H54 (cell line): ENCODE measurements at regions not wholly inside any gene's neighbourhood (a gene's known extent, or its start where the extent isn't known, plus 50 kb on each side); places are given as distances from the start of the nearest gene placed in this dataset.

Experiments used
- DNase-seq: peaks from one replicate; pipeline ENCODE4 v3.0.0; 2011; ENCODE audit warnings: low spot score, mixed read lengths; ENCODE audit not compliant: insufficient read length
- FAIRE-seq: peaks from 3 replicates; lab custom pipeline; 2011; peaks lifted over from hg19 to GRCh38; lab: Jason Lieb, UNC
- POLR2A ChIP-seq: IDR thresholded peaks from 2 replicates; pipeline ENCODE4 v1.6.1; 2011; ENCODE audit warnings: low read depth, mild to moderate bottlenecking, low read length

GRCh38 chr2:59726228-59727120 lies 827.0 kb downstream of the BCL11A start:
- TF ChIP-seq POLR2A, result no peak
- no peak for DNase-seq
- no peak for FAIRE-seq

DNA sequence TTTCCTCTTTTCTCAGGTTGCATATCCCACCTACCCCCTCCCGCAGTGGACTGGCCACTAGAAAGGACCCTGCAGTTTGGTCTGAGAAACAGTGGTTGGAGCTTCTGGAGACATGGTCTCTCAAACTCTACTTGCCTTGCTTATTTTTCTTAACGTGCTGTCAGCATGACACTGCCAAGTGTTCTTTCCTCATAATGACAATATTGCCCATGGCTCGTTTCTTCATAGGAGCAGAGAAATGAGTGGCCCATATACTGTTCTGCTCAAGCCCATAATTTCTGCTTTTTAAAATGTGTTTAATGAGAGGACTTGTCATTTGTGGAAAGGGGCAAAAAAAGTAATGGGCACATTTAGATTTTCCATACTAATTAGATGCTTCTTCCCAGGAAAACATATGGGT lies 828.7 kb downstream of the BCL11A start:
- FAIRE-seq, result no peak
- DNase-seq, result no peak
- no peak for TF ChIP-seq POLR2A

GRCh38 chr2:59720296-59720866 lies 833.1 kb downstream of the BCL11A start:
- FAIRE-seq, result no peak
- no peak for TF ChIP-seq POLR2A
- no peak for DNase-seq

- DNase-seq (no peak), FAIRE-seq (no peak)
Measured at GRCh38 chr2:59713577-59713976, 839.9 kb downstream of the BCL11A start.

GRCh38 chr2:59711121-59711520 lies 842.3 kb downstream of the BCL11A start:
- DNase-seq (no peak), FAIRE-seq (no peak)
- no peak for TF ChIP-seq POLR2A

More at GRCh38 chr2:59713577-59713976, 839.9 kb downstream of the BCL11A start:
- TF ChIP-seq POLR2A, result no peak

GRCh38 chr2:59706729-59707128 lies 846.7 kb downstream of the BCL11A start:
- FAIRE-seq, result no peak

GRCh38 chr2:59703796-59704195 lies 849.7 kb downstream of the BCL11A start:
- no peak for FAIRE-seq
- TF ChIP-seq POLR2A, result no peak
- DNase-seq, result no peak

More at GRCh38 chr2:59706729-59707128, 846.7 kb downstream of the BCL11A start:
- DNase-seq, result no peak
- TF ChIP-seq POLR2A, result no peak

- DNase-seq (no peak), FAIRE-seq (no peak)
- TF ChIP-seq POLR2A, result no peak
Measured at GRCh38 chr2:59702026-59702425, 851.4 kb downstream of the BCL11A start.

- no peak for TF ChIP-seq POLR2A
- FAIRE-seq (no peak), DNase-seq (no peak)
Measured at GRCh38 chr2:59701271-59701994, 852.0 kb downstream of the BCL11A start.

- TF ChIP-seq POLR2A, result no peak
- no peak for DNase-seq
- FAIRE-seq, result no peak
Measured at GRCh38 chr2:59694176-59694575, 859.3 kb downstream of the BCL11A start.

DNA sequence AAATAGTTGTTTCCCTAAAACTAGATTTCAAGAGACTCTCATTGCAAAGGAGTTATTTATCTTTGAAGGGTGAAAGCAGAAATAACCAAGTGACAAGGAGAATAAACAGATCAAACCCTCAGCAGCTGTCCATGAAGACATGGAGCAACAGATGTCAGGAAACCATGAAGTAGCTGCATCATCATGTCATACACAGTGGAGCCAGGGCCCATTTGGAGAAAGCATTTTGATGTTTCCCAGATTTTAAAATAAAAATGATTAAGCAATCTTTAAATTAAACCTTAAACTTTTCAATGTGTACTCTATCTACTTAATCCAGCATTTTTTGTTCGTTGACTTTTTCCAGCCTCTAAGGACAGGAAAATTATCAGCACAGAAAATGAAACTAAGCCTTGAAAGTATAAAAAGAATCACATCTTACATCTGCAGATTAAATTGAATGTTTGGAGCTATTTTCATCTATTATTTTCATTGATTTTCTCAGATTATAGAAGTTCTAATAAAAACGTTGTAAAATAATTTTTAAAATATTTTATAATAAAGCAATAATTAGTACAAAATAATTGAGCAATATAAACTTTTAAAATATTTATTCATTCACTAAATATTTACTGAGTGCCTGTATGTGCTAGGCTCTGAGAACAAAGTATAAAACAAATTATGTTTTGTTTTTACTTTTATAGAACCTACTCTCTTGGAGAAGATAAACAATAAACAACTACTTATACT lies 860.1 kb downstream of the BCL11A start:
- no peak for TF ChIP-seq POLR2A
- DNase-seq (no peak), FAIRE-seq (no peak)

GRCh38 chr2:59691518-59692190 lies 861.8 kb downstream of the BCL11A start:
- no peak for TF ChIP-seq POLR2A
- DNase-seq (no peak), FAIRE-seq (no peak)

DNA sequence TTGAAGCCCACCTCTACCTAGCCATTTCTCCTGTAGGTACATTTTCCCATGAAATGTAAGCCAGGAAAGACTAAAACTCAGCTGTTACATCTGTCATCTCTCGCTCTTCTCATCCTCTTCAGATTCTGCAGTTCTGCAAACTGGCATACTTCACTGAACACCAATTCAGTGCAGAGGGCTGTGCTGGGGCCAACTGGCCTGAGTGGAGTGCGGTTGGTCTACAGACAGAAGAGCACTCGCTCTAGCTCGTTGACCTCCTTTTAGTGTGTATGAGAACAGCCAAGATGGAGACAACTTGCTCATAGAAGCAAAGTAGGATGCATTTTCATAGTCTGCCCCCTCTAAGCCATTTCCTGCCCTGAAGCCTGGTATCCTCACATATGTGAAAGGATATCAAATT lies 862.6 kb downstream of the BCL11A start:
- TF ChIP-seq POLR2A, result no peak
- DNase-seq (no peak), FAIRE-seq (no peak)

GRCh38 chr2:59684771-59685166 lies 868.7 kb downstream of the BCL11A start:
- no peak for TF ChIP-seq POLR2A
- DNase-seq (no peak), FAIRE-seq (no peak)
